ENCODE measurements at regions not wholly inside any gene's neighbourhood (a gene's known extent, or its start where the extent isn't known, plus 50 kb on each side); places are given as distances from the start of the nearest gene placed in this dataset.

- H3K27me3 Mint-ChIP-seq (ENCODE audit: low read depth) = no peaks in the 10 kb centered on the region
- peaks cover 19% of the 10 kb centered on the region for H3K9me3 Mint-ChIP-seq
- H3K4me3 Mint-ChIP-seq = no peak overlapping the region
- TF ChIP-seq ZNF317 (CRISPR knock-in tag; IDR thresholded peaks at IDR 0.05; ENCODE audit: borderline replicate concordance, low read depth) (no peak), E2F1 (CRISPR knock-in tag; IDR thresholded peaks at IDR 0.05) (no peak)
- ChIA-PET POLR2A (no interaction called here), CTCF (no interaction called here)
- DNase-seq (ENCODE audit: low spot score) (no peak), ATAC-seq (no peak)
- H3K4me1 Mint-ChIP-seq = no peaks in the 10 kb centered on the region
- no peak overlapping the region for H3K27ac Mint-ChIP-seq
- peaks cover 14% of the 10 kb centered on the region for H3K36me3 Mint-ChIP-seq
Observed at GRCh38 chr4:59728496-59728895, 1471.6 kb upstream of the ADGRL3 start.

GRCh38 chr4:59729321-59729720, 1470.8 kb upstream of the ADGRL3 start:
- ATAC-seq (no peak), DNase-seq (ENCODE audit: low spot score) (no peak)
- ChIA-PET CTCF (no interaction called here), POLR2A (no interaction called here)
- Mint-ChIP-seq H3K27ac (no peak overlapping the region), H3K4me3 (no peak overlapping the region), H3K27me3 (ENCODE audit: low read depth) (no peaks in the 10 kb centered on the region), H3K36me3 (peaks cover 11% of the 10 kb centered on the region), H3K4me1 (no peaks in the 10 kb centered on the region), H3K9me3 (peaks cover 13% of the 10 kb centered on the region)
- TF ChIP-seq IRF1 (CRISPR knock-in tag; IDR thresholded peaks at IDR 0.05) (no peak), ZNF263 (CRISPR knock-in tag; IDR thresholded peaks at IDR 0.05; ENCODE audit: low read depth) (no peak), AFF4 (CRISPR knock-in tag; IDR thresholded peaks at IDR 0.05; ENCODE audit: borderline replicate concordance) (no peak), ESRRA (CRISPR knock-in tag; IDR thresholded peaks at IDR 0.05; ENCODE audit: borderline replicate concordance) (no peak), FOXP1 (CRISPR knock-in tag; IDR thresholded peaks at IDR 0.05; ENCODE audit: borderline replicate concordance) (no peak), ZNF423 (CRISPR knock-in tag; IDR thresholded peaks at IDR 0.05) (no peak), EMX1 (CRISPR knock-in tag; IDR thresholded peaks at IDR 0.05) (no peak), PRDM15 (CRISPR knock-in tag; IDR thresholded peaks at IDR 0.05) (no peak), ERG (CRISPR knock-in tag; IDR thresholded peaks at IDR 0.05) (no peak), ZBTB21 (CRISPR knock-in tag; IDR thresholded peaks at IDR 0.05; ENCODE audit: borderline replicate concordance) (no peak), MXD4 (CRISPR knock-in tag; IDR thresholded peaks at IDR 0.05; ENCODE audit: borderline replicate concordance) (no peak), CREB1 (CRISPR knock-in tag; IDR thresholded peaks at IDR 0.05) (no peak), USF2 (CRISPR knock-in tag; IDR thresholded peaks at IDR 0.05) (no peak), NFYB (CRISPR knock-in tag; conservative IDR thresholded peaks at IDR 0.05; ENCODE audit: low read depth) (no peak), JUN (CRISPR knock-in tag; IDR thresholded peaks at IDR 0.05) (no peak), TEAD4 (CRISPR knock-in tag; IDR thresholded peaks at IDR 0.05) (no peak), NR1H2 (CRISPR knock-in tag; IDR thresholded peaks at IDR 0.05) (no peak), ZNF416 (CRISPR knock-in tag; IDR thresholded peaks at IDR 0.05) (no peak), TP53 (CRISPR knock-in tag; IDR thresholded peaks at IDR 0.05) (no peak), SOX15 (CRISPR knock-in tag; IDR thresholded peaks at IDR 0.05) (no peak)

Data from WTC11 (cell line).